AG04449 (cell line): ENCODE measurements at regions not wholly inside any gene's neighbourhood (a gene's known extent, or its start where the extent isn't known, plus 50 kb on each side); places are given as distances from the start of the nearest gene placed in this dataset.

Experiments
- CTCF ChIA-PET: fragments of 350-600 bp; formaldehyde crosslinking; extraction: SDS; loops from one replicate; lab custom pipeline; 2021; ENCODE audit warnings: antibody characterized with exemption; lab: Yijun Ruan, JAX
- POLR2A ChIA-PET: fragments of 400-600, 350-600 bp; formaldehyde crosslinking; extraction: SDS; loops from one replicate; lab custom pipeline; 2020; ENCODE audit warnings: antibody characterized with exemption, inconsistent platforms; lab: Yijun Ruan, JAX
- DNase-seq: peaks from one replicate; pipeline ENCODE4 v3.0.0-alpha.2; 2010; ENCODE audit warnings: low read depth, low spot score
- H3K4me3 ChIP-seq: 2 replicates; pipeline ENCODE4 v1.5.1; 2011; ENCODE audit warnings: low read depth, mild to moderate bottlenecking, control low read depth, low read length
- TF ChIP-seq, protein P1 (sequence below): IDR thresholded peaks from one replicate; pipeline ENCODE4 v1.5.1; 2011; ENCODE audit warnings: mild to moderate bottlenecking, moderate library complexity, low read length, control low read depth, inconsistent platforms; ENCODE audit not compliant: insufficient read depth; ENCODE audit errors: missing control alignments

DNA sequence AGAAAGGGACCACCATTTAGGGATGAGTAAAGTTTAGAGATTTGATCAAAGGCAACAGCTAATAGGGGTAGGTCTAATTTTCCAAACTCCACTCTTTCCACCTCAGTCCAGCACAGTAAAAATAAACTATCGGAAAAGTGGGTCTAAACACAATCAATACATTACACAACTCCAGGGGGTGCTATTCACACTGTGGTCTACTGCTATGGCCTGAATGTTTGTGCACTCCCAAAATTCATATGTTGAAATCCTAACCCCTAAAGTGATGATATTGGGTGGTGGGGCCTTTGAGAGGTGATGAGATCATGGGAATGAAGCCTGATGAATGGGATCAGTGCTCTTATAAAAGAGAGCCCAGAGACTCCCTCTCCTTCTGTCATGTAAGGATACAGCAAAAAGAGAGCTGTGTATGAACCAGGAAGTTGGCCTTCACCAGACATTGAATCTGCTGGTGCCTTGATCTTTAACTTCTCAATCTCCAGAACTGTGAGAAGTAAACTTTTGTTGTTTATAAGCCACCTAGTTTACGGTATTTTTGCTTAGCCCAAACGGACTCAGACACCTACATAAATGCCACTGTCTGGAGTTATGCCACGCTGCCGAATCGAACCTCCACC, 193.9 kb downstream of the OMA1 start:
- POLR2A ChIA-PET = no interaction called here
- TF ChIP-seq, protein P1, sequence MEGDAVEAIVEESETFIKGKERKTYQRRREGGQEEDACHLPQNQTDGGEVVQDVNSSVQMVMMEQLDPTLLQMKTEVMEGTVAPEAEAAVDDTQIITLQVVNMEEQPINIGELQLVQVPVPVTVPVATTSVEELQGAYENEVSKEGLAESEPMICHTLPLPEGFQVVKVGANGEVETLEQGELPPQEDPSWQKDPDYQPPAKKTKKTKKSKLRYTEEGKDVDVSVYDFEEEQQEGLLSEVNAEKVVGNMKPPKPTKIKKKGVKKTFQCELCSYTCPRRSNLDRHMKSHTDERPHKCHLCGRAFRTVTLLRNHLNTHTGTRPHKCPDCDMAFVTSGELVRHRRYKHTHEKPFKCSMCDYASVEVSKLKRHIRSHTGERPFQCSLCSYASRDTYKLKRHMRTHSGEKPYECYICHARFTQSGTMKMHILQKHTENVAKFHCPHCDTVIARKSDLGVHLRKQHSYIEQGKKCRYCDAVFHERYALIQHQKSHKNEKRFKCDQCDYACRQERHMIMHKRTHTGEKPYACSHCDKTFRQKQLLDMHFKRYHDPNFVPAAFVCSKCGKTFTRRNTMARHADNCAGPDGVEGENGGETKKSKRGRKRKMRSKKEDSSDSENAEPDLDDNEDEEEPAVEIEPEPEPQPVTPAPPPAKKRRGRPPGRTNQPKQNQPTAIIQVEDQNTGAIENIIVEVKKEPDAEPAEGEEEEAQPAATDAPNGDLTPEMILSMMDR = no peak
- no peak overlapping the region for H3K4me3 ChIP-seq
- no peak for DNase-seq
- CTCF ChIA-PET = no interaction called here

DNA sequence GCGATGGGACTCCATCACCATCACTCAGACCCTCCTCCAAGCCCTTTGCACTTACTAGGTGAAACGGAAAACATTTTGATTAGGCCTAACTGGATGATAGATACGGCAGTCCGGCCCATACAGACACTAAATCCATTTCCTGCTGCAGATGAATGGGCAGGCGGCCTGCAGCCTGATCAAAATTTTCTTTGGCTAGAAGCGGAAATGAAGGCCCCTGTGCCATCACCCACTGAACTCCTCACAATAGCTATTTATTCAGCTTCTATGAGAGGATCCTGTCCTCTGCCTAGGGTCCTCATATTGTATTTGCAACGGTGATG, 200.5 kb downstream of the OMA1 start:
- TF ChIP-seq, protein P1 = no peak
- no peak for DNase-seq
- no peak overlapping the region for H3K4me3 ChIP-seq
- ChIA-PET CTCF (no interaction called here), POLR2A (no interaction called here)

DNA sequence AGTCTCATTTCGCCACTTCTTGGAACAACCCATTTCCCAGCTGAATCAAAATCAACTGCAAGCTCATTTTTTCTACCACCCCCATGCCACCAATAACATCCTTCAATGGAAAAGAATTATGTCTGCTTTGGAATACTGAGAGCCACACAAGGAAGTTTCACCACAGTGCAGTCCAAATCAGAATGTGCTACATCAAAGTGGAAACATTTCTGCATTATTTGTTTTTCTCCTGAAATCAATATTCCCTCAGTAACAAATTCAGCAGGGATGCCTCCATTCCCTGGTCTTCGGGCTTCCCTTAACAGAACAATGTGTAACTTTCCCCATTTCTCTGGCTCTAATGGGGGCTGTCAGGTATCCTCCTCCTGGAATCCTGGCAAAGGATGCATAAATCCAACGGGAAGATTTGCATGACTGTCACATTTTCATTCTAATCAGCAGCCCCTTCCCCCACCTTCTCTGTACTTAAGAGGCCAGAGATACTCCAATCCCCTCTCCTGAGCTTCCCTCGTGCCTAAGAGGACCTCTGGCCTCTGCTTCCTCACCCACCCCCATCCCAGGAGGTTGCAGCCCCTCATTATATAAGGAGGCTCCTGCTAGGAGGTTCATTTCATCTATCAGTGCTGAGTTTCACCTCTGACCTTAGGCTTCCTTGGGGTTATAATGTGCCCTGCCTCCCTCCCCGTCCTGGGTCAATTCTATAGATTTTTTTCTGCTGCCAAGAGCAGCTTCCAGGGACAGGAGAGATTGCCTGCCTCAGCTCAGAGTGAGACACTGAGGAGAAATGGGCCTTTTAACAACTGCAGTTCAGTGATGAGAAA, 201.1 kb downstream of the OMA1 start:
- no peak overlapping the region for H3K4me3 ChIP-seq
- no peak for DNase-seq
- TF ChIP-seq, protein P1 = no peak
- ChIA-PET CTCF (no interaction called here), POLR2A (no interaction called here)

DNA sequence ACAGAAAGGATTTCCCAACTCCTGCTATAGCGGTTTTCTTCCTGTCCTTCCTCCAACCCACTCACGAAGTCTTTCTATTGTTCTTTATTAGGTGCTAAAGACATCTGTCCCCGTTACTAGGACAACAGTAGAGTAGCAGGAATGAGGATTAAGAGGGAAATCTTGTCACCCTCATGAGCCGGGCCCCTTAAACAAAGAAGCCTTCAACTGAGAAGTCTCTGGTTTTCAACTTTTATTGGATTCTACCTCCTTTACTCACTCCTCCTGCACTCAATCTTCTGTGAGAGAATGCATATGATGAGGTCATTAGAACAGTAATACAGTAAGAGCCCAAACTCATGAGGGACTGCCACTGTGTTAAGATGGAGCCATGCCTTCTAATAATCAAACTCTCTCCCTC, 206.3 kb downstream of the OMA1 start:
- CTCF ChIA-PET = interaction anchor here (1.1 kb wide), 1 partner anchor 10 kb away, joined by 3 read pairs; no protein-coding TSS in a partner anchor
- TF ChIP-seq, protein P1 = no peak
- POLR2A ChIA-PET = no interaction called here
- no peak overlapping the region for H3K4me3 ChIP-seq
- no peak for DNase-seq

DNA sequence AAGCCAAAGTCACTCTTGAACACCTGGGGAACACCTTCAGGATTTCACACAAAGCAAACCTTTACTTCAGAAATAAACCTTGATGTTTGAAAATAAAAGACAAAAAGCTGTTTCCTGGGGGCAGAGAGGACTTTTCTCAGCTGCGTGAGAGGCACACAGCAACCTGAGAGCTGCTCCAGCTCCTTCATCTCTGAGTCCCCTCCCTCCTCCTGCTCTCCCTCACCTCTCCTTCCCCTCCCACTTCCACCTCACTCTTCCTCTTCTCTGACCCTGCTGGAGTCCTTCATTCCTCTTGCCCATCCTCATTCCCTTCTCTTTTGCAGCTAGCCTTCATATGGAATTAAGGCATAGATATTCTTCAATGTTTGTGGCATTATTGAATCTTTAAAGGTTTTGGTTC, 208.4 kb downstream of the OMA1 start:
- no peak for DNase-seq
- CTCF ChIA-PET = no interaction called here
- no peak overlapping the region for H3K4me3 ChIP-seq
- POLR2A ChIA-PET = no interaction called here
- TF ChIP-seq, protein P1 = no peak

DNA sequence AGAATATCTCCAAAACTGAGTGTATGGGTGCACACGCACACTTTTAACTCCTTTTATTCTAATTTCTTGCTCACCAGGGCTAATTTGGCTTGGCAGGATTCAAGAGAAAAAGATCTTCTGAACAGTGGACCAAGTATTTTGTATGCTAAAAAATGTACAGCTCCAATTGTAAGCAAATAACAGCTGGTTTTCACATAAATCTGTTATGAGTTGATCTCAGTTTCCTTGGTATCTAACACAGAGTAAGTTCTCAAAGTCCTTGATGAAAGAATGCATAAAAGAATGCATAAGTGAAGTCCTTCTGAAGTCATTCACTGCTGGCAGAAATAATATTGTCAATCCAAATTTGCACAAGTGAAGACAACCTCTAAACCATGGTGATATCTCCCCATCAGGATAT, 213.0 kb downstream of the OMA1 start:
- ChIA-PET CTCF (no interaction called here), POLR2A (no interaction called here)
- H3K4me3 ChIP-seq = no peak overlapping the region
- TF ChIP-seq, protein P1 = no peak
- no peak for DNase-seq
